Stomach smooth muscle (tissue), 2 donors: ENCODE measurements at regions not wholly inside any gene's neighbourhood (a gene's known extent, or its start where the extent isn't known, plus 50 kb on each side); places are given as distances from the start of the nearest gene placed in this dataset.

Experiments used
- H3K27ac ChIP-seq: one replicate; pipeline ENCODE4 v1.7.0; 2013; ENCODE audit warnings: mild to moderate bottlenecking, low read length, inconsistent platforms
- H3K27me3 ChIP-seq, 2 donors: one replicate each; pipeline ENCODE4 v1.7.0; 2013; ENCODE audit warnings: low read length in 2 of 2; ENCODE audit not compliant: insufficient read depth in 2 of 2, control insufficient read depth in 1 of 2
- H3K36me3 ChIP-seq, 2 donors: one replicate each; pipeline ENCODE4 v1.7.0; 2013; ENCODE audit warnings: low read length in 2 of 2; ENCODE audit not compliant: control insufficient read depth in 2 of 2, insufficient read depth in 2 of 2
- H3K4me1 ChIP-seq: one replicate; pipeline ENCODE4 v1.7.0; 2013; ENCODE audit warnings: low read length; ENCODE audit not compliant: control insufficient read depth, insufficient read depth
- H3K4me3 ChIP-seq, 2 donors: one replicate each; pipeline ENCODE4 v1.7.0; 2013; ENCODE audit warnings: low read length in 2 of 2
- H3K9ac ChIP-seq, 2 donors: one replicate each; pipeline ENCODE4 v1.7.0; 2013; ENCODE audit warnings: low read length in 2 of 2, mild to moderate bottlenecking in 1 of 2
- H3K9me3 ChIP-seq, 2 donors: one replicate each; pipeline ENCODE4 v1.7.0; 2013; ENCODE audit warnings: low read length in 2 of 2; ENCODE audit not compliant: control insufficient read depth in 2 of 2
- donor health status: healthy.
- donor health status: Pancreatic carcinoma.

DNA sequence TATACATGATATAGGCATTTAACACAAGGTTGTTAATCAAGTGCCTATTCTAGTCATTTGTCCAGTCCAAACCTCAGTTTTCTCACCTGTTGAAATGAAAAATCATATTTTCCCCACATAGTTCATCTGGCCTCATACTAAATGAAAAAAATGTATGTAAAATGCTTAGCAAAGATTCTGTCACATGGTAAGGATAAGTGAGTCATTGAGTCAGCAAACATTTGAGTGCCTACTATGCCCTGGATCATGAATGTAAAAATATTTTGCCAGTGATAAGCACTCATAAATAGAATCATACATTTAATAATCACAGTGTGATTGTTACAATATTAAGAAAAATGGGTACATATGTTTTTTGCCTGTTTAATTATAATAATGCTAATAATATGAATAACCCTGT is 181.2 kb upstream of the PAPPA start:
- Histone ChIP-seq H3K4me1 (no peaks in the 10 kb centered on the region), H3K27me3 (no peaks in the 10 kb centered on the region), H3K9ac (no peak overlapping the region), H3K36me3 (no peaks in the 10 kb centered on the region), H3K27ac (no peak overlapping the region), H3K4me3 (no peak overlapping the region), H3K9me3 (peaks cover 0 to 2% of the 10 kb centered on the region in 2 donors)

- Histone ChIP-seq H3K4me1 (no peaks in the 10 kb centered on the region), H3K4me3 (no peak overlapping the region)
Observed at GRCh38 chr9:115972843-115973595, 180.6 kb upstream of the PAPPA start.

GRCh38 chr9:115976781-115977180 is 176.8 kb upstream of the PAPPA start:
- no peak overlapping the region for H3K9ac ChIP-seq
- no peaks in the 10 kb centered on the region for H3K36me3 ChIP-seq
- H3K9me3 ChIP-seq, result peaks cover 0 to 2% of the 10 kb centered on the region in 2 donors
- H3K27ac ChIP-seq, result no peak overlapping the region
- H3K4me1 ChIP-seq, result no peaks in the 10 kb centered on the region
- H3K4me3 ChIP-seq, result no peak overlapping the region
- H3K27me3 ChIP-seq, result no peaks in the 10 kb centered on the region

More at GRCh38 chr9:115972843-115973595, 180.6 kb upstream of the PAPPA start:
- Histone ChIP-seq H3K27me3 (no peaks in the 10 kb centered on the region), H3K9ac (no peak overlapping the region), H3K9me3 (peaks cover 0 to 2% of the 10 kb centered on the region in 2 donors), H3K27ac (no peak overlapping the region), H3K36me3 (no peaks in the 10 kb centered on the region)

DNA sequence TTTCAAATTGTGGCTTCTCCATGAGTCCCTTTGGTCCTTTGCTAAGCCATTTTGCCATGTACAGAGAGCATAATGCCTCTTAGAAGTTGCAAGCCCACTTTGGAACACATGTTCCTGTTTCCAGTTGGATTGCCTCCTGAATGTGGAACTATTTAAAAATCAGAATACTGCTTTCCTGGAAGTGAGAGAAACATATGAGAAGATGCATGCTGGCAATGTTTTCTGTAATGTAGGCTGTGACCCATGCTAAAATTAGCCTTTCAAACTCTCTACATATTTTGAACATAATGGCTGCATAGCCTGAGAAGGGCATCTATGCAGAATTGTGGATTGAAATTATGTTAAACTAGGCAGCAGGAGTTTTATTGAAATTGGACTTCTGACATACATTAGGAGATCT is 175.5 kb upstream of the PAPPA start:
- no peaks in the 10 kb centered on the region for H3K4me1 ChIP-seq
- no peaks in the 10 kb centered on the region for H3K27me3 ChIP-seq
- H3K4me3 ChIP-seq, result no peak overlapping the region
- peaks cover 0 to 2% of the 10 kb centered on the region in 2 donors for H3K9me3 ChIP-seq
- H3K9ac ChIP-seq, result no peak overlapping the region
- H3K36me3 ChIP-seq, result no peaks in the 10 kb centered on the region
- H3K27ac ChIP-seq, result no peak overlapping the region

DNA sequence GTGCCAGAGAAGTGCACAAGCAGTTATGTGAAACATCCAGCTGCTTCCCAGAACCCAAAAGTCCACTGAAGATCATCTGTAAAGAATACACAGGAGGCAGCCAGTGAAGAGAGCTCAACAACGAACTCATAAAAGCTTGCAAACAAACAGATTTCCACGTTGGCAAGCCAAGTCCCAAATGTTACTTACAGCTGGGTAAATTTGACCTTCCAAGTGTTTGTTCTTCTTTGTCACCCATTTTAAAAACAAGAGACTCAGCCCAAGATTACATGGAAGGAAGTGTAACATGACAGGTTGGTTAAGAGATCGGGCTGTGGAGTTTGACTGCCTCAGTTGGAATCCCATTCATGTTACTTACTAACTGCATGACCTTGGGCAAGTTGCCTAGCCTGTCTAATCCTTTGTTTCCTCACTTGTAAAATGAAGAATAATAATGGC is 174.9 kb upstream of the PAPPA start:
- Histone ChIP-seq H3K27me3 (no peaks in the 10 kb centered on the region), H3K27ac (no peak overlapping the region), H3K4me1 (no peaks in the 10 kb centered on the region), H3K9me3 (peaks cover 0 to 2% of the 10 kb centered on the region in 2 donors), H3K9ac (no peak overlapping the region), H3K36me3 (no peaks in the 10 kb centered on the region), H3K4me3 (no peak overlapping the region)

- peaks cover 0 to 2% of the 10 kb centered on the region in 2 donors for H3K9me3 ChIP-seq
- H3K4me3 ChIP-seq, result no peak overlapping the region
- H3K36me3 ChIP-seq, result no peaks in the 10 kb centered on the region
- no peak overlapping the region for H3K27ac ChIP-seq
- no peaks in the 10 kb centered on the region for H3K4me1 ChIP-seq
- H3K27me3 ChIP-seq, result no peaks in the 10 kb centered on the region
- no peak overlapping the region for H3K9ac ChIP-seq
Observed at GRCh38 chr9:115980054-115980453, 173.5 kb upstream of the PAPPA start.

DNA sequence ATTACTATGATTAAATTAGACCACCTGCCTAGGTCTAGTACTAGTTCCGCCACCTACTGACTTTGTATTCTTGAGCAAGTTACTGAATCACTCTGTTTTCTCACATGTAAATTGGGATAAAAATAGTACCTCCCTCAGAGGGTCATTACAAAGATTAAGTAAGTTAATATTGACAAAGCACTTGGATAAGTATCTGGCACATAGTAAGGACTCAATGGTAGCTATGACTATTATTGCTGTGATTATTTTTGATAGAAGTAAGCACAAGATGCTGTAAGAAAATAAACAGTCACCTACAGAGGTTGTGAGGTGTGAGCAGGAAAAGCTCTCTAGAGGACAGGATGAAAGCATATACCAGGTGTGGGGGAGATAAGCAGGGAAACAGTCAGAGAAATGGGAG is 173.1 kb upstream of the PAPPA start:
- Histone ChIP-seq H3K4me1 (no peaks in the 10 kb centered on the region), H3K36me3 (no peaks in the 10 kb centered on the region)

DNA sequence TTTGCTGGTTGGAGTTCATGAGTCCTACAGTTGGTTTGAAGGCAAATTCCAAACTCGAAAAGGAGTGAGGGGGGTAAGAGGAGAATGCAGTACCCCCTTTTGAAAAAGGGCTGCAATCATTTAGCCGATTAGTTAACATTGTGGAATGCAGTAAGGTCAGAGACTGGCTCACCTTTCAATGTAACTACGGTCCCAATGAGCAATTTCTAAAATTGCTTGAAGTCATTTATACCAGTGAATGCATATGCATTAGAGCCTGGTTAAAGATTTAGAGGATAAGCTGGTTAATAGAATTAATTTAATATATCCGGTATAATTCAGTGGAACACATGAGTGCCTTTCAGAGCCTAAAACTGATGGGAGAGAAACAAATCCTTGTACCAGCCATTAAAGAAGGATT is 172.6 kb upstream of the PAPPA start:
- H3K4me3 ChIP-seq, result no peak overlapping the region
- no peak overlapping the region for H3K9ac ChIP-seq
- no peaks in the 10 kb centered on the region for H3K4me1 ChIP-seq
- no peaks in the 10 kb centered on the region for H3K36me3 ChIP-seq
- H3K27ac ChIP-seq, result no peak overlapping the region
- H3K9me3 ChIP-seq, result peaks cover 0 to 2% of the 10 kb centered on the region in 2 donors
- H3K27me3 ChIP-seq, result no peaks in the 10 kb centered on the region

More for the DNA sequence above, 173.1 kb upstream of the PAPPA start:
- H3K9ac ChIP-seq, result no peak overlapping the region
- no peaks in the 10 kb centered on the region for H3K27me3 ChIP-seq
- H3K9me3 ChIP-seq, result peaks cover 0 to 2% of the 10 kb centered on the region in 2 donors
- H3K4me3 ChIP-seq, result no peak overlapping the region
- no peak overlapping the region for H3K27ac ChIP-seq

GRCh38 chr9:115983366-115983765 is 170.2 kb upstream of the PAPPA start:
- Histone ChIP-seq H3K4me3 (no peak overlapping the region), H3K36me3 (no peaks in the 10 kb centered on the region), H3K27ac (no peak overlapping the region), H3K4me1 (no peaks in the 10 kb centered on the region), H3K9me3 (no peaks in the 10 kb centered on the region), H3K9ac (no peak overlapping the region), H3K27me3 (no peaks in the 10 kb centered on the region)

DNA sequence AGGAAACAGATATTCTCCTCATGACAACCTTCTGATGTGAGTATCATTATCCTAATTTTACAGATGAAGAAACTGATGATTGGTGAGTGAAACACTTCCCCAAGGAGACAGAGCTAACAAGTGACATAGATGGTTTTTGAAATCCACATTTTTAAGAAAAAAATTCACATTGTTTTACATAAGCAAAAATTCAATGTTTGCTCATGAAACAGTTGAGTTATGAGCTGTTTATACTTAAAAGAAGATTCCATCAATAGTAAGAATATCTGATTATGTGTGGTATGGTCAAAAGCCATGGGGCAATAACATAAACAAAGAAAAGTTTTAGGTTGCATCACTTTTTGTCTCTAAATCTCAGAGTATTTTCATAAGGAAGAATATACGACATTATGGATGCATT is 167.9 kb upstream of the PAPPA start:
- no peaks in the 10 kb centered on the region for H3K27me3 ChIP-seq
- H3K4me1 ChIP-seq, result no peaks in the 10 kb centered on the region
- no peak overlapping the region for H3K9ac ChIP-seq
- no peak overlapping the region for H3K4me3 ChIP-seq
- H3K9me3 ChIP-seq, result no peaks in the 10 kb centered on the region
- no peak overlapping the region for H3K27ac ChIP-seq
- no peaks in the 10 kb centered on the region for H3K36me3 ChIP-seq

- Histone ChIP-seq H3K27ac (no peak overlapping the region), H3K4me3 (no peak overlapping the region), H3K4me1 (no peaks in the 10 kb centered on the region), H3K9me3 (no peaks in the 10 kb centered on the region), H3K27me3 (no peaks in the 10 kb centered on the region), H3K36me3 (no peaks in the 10 kb centered on the region), H3K9ac (no peak overlapping the region)
Observed at GRCh38 chr9:115986508-115986907, 167.1 kb upstream of the PAPPA start.
